ENCODE measurements at regions not wholly inside any gene's neighbourhood (a gene's known extent, or its start where the extent isn't known, plus 50 kb on each side); places are given as distances from the start of the nearest gene placed in this dataset.

GRCh38 chr7:124651136-124651535 is 114.5 kb downstream of the GPR37 start:
- no peak for TF ChIP-seq EP300 (IDR thresholded peaks at IDR 0.05)
- TF ChIP-seq CTCF (IDR thresholded peaks at IDR 0.05) = no peak
- TF ChIP-seq POLR2A (IDR thresholded peaks at IDR 0.05) = no peak

Measured in ovary (tissue), 3 donors.